GM19397 (cell line): ENCODE measurements at regions not wholly inside any gene's neighbourhood (a gene's known extent, or its start where the extent isn't known, plus 50 kb on each side); places are given as distances from the start of the nearest gene placed in this dataset.

Experiments used
- ATAC-seq: cut with Tn5 transposase; IDR thresholded peaks from one replicate; pipeline ENCODE4 v1.9.1; 2021; ENCODE audit warnings: mild to moderate bottlenecking, moderate library complexity; ENCODE audit not compliant: unreplicated experiment

DNA sequence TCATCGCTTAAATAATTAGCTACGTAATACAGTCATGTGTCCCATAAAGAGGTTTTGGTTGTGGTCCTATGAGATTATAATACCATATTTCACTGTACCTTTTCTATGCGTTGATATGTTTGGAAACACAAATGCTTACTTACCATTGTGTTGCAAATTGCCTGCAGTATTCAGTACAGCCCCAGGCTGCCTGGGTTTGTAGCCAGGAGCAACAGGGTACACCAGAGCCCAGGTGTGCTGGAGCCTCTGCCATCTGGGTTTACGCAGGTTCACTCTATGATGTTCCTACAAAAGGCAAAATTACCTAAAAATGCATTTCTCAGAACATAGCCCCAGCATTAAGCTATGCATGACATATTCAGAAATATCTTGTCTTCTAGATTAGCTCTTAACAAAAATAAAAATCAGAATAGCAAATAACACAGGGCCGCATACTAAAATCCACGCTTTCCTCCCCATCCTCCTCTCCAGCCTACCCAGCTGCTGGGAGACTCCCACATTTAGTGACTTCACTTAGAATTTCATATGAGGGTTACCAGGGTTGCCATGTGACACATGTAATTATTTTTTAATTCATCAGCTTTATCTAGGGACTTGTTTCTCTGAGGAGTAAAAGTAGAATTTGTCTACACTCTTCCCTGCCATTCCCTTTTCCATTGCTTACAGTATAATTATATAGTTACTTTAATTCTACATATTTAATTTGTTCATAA is 559.0 kb upstream of the ADARB2 start:
- ATAC-seq = no peak

DNA sequence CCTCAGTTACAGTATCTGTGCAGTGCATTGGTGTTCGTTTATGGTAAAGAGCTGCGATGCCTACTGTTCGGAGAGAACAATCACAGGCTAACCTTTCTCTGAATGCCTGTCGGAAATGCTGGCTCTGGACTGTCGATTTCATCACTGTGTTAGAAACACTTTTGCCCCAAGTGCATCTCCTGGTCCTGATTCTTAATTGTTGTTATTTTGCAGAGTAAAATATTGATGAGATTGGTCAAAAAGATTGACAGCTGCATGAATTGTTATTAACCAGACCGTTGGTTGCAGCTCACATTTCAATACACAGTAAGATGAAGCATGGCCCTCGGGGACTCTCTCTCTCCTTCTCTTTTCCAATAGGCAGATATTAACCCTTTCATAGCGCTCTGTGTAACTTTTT is 557.4 kb upstream of the ADARB2 start:
- no peak for ATAC-seq

DNA sequence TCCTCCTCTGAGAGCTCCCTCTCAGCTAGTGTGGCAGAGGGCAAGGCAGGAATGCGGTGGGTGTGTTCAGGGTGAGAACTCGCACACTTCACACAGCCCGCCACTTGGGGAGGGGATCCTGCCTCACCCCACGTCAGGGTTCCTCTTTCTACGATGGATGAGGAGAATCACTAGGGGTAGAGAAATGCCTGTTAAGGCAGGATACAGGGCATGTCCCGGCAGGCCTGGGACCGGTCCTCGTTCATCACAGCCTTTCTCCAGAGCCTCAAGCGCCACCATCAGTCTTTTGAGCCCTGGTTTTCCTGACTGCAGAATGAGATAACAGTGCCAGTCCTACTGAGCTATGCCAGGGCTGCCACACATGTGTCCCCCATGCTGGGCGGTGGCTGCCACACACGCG is 546.7 kb upstream of the ADARB2 start:
- no peak for ATAC-seq

GRCh38 chr10:2282202-2282601 is 544.9 kb upstream of the ADARB2 start:
- ATAC-seq = no peak

GRCh38 chr10:2280713-2281300 is 543.5 kb upstream of the ADARB2 start:
- no peak for ATAC-seq

- no peak for ATAC-seq
These were observed 542.4 kb upstream of the ADARB2 start for GRCh38 chr10:2279711-2280110.

DNA sequence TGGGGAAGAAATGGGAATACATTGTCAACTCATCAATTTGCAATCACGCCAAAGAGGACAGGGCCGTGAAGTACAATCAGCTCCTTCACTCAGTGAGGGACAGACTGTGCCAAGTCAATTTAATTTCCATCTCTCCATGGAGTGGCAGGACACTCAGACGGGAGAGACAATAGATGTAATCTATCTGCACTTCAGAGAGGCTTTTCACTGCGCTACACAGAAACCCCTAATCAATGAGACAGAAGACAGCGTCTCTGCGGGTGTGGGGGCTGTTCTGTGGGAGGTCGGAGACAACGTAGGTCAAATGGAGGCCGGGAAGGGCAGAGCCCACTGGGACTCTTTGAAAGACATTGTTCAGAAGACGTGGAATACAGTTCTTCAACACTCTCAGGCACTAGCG is 541.0 kb upstream of the ADARB2 start:
- no peak for ATAC-seq

DNA sequence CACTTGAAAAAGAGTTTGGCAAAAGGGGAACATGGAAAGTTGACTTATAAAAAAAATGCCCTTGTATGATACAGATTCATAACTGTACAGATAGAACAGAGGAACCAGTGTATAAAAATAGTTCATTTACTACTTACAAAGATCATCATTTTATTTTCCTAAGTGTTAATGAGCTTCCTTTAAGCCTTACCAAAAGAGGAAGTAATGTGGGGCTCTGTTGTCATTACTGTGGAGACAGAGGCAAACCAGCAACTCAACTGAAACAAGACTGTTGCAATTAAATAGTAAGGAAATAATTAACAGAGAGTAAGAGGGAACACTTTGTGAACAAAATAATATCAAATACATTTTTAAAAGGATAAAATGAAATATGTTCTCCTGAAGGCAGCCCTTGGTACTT is 526.2 kb upstream of the ADARB2 start:
- ATAC-seq = no peak

DNA sequence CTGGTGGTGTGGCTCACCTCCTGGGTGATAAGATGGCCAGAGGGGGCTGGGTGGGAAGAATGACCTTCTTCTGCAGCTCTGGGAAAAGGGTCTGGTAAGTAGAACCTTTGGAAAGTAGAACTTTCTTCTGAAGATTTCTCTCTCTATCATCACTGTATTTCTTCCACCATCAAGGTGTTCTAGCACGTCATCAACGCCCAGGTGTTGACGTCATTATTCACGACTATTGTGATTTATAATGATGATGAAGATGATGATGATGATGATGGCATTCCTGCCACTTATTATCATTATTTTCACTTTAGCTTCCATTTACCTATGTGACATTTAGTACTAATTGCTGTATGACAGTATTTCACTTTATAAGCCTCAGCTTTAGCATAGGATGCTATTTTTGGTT is 525.6 kb upstream of the ADARB2 start:
- ATAC-seq = no peak

DNA sequence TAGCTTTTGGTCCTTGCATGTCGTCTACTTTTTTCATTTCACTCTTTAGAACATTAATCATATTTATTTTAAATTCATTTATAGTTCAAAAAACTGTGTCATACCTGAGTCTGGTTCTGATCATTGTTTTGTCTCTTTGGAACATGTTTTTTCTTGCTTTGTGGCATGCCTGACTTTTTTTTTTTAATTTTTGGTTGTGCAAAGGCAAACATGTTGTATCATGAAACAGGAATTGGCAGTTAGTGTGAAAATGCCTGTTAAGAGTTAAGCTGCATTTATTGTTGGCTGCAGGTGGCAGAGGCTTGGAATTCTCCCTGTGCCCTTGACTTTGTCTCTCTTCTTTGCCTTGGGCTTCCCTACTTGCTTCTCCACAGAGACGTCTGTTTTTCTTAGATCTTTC is 525.0 kb upstream of the ADARB2 start:
- no peak for ATAC-seq

DNA sequence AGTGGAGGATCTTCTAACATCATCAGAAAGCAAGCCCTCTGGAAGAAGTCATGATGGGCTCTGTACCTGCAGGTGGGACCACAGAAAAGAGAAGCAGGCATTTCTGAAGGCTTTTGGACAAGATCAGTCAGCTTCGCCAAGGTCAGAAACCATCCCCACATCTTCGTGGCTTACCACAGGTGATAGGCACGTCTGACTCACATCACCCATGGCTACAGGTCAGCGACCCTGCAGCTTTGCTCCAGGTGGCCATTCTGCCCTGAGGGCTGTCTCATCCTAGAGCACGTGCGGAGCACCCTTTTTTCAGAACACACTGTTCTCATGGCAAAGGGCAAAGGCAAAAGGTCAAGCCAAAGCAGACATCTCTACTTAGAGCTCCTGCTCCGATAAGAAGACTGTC is 518.9 kb upstream of the ADARB2 start:
- ATAC-seq = no peak

DNA sequence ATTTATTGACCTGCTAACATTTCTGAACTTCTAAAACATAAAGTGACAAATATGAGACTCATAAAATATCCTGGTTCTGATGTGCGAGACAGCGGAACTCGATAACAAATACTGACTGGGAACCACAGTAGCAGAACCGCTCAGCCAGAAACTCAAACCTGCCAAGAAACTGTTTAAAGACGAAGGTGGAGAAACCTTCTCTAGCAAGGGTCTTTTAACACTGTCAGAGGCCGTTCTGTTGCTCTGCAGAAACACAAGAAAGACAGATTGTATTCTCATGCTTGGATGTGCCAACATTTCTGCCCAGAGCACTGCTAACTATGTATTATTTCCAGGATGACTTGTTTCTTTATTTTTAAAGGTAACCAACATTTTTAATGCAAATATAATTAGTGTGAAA is 514.8 kb upstream of the ADARB2 start:
- no peak for ATAC-seq

- ATAC-seq = no peak
These were observed 514.3 kb upstream of the ADARB2 start for GRCh38 chr10:2251631-2252030.

DNA sequence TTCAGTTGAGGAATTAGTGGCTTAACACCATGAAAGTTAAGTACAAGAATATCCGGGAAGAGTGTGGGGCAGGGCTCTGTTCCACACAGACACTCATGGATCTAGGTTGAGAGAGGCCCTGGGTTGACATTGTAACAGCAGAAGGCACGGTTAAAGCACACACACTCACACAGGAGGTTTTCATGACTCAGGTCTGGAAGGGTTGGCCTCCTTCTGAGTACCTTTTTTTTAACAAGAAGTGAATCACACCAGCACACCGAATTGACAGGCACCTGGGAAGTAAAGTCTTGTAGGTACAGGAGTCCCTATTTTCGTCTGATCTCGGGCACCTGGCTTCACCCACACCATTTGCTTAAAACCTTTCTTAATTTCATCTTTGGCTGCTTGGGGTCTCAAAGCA is 509.4 kb upstream of the ADARB2 start:
- no peak for ATAC-seq

- ATAC-seq = no peak
These were observed 508.3 kb upstream of the ADARB2 start for GRCh38 chr10:2245580-2245979.

- ATAC-seq = no peak
These were observed 507.1 kb upstream of the ADARB2 start for GRCh38 chr10:2244471-2244870.

GRCh38 chr10:2236876-2237275 is 499.6 kb upstream of the ADARB2 start:
- no peak for ATAC-seq

DNA sequence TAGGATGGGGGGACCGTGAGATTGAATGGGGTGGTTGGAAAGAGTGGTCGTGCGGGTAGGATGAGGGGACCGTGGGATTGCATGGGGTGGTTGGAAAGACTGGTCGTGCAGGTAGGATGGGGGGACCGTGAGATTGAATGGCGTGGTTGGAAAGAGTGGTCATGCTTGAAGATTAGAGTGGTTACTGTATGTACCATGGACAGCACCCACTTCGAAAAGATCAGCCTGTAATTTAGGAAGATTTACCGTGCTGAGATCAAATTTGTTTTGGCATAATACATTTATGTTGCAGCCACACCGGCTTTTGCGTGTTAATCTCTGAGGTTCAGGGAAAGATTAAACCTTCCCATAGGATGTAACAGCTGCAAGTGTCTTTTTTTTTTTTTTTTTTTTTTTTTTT is 495.2 kb upstream of the ADARB2 start:
- ATAC-seq = no peak

- no peak for ATAC-seq
These were observed 493.2 kb upstream of the ADARB2 start for GRCh38 chr10:2230478-2230877.

GRCh38 chr10:2228320-2228901 is 491.1 kb upstream of the ADARB2 start:
- no peak for ATAC-seq

- no peak for ATAC-seq
These were observed 488.3 kb upstream of the ADARB2 start for GRCh38 chr10:2225609-2226008.

DNA sequence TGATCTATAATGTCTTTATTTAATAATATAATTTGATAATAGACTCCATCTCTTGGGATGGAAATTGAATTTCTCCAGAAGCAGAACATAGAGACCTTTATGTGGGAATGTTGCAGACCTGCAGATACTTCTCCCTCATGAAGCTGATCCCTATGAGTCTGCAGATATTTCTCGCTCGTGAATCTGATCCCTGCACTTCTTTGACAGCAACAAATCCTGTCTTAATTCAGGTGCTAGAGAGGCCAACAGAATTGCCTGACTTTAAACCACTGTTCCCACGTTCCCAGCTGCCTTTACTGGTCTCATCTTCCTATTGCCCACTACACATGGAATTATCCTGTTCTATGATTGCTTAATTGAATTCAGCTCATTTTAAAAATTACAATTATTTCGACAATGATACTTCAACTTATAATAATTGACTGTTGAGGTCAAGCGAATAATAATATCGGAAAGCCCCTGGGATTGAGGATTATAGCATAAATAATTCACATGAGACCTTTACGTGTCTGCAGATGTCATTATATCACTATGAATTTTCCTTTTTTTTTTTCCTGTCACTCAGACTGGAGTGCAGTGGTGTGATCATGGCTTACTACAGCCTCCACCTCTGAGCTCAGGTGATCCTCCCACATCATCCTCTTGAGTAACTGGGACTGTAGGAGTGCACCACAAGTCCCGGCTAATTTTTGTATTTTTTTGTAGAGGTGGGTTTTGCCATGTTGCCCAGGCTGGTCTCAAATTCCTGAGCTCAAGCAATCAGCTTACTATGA is 486.4 kb upstream of the ADARB2 start:
- ATAC-seq = no peak
